A549 (cell line): ENCODE measurements at regions not wholly inside any gene's neighbourhood (a gene's known extent, or its start where the extent isn't known, plus 50 kb on each side); places are given as distances from the start of the nearest gene placed in this dataset.

Experiments
- BHLHE40 ChIP-seq: IDR thresholded peaks from 2 replicates; pipeline ENCODE4 v1.6.1; 2012; ENCODE audit warnings: low read depth, low read length, inconsistent platforms
- CBX8 ChIP-seq: fragments of 200-600 bp; sonication (generic); IDR thresholded peaks from 2 replicates; pipeline ENCODE4 v1.6.1; 2016
- FOSL2 ChIP-seq, 2 experiments: fragments of 450-650 bp in 1 of 2; fragments of >200 bp in 1 of 2; sonication (Bioruptor Twin) in 1 of 2; formaldehyde crosslinking; IDR thresholded peaks; 2 replicates each; pipeline versions ENCODE4 v1.5.0 to v1.6.1; 2016 to 2020; ENCODE audit warnings: mild to moderate bottlenecking in 1 of 2, moderate library complexity in 1 of 2
- HDAC2 ChIP-seq: fragments of 200-600 bp; sonication (generic); IDR thresholded peaks from 2 replicates; pipeline ENCODE4 v1.6.1; 2016
- HOXA7 ChIP-seq: fragments of 250-450 bp; sonication (Bioruptor Pico); IDR thresholded peaks from 2 replicates; pipeline ENCODE4 v1.5.0; 2020; ENCODE audit warnings: mild to moderate bottlenecking, moderate library complexity
- JUNB ChIP-seq: fragments of >200 bp; sonication (Bioruptor Twin); formaldehyde crosslinking; IDR thresholded peaks from 2 replicates; pipeline ENCODE4 v1.6.1; 2016
- MAZ ChIP-seq: fragments of 150-350 bp; IDR thresholded peaks from 2 replicates; pipeline ENCODE4 v1.6.1; 2014; ENCODE audit warnings: antibody characterized with exemption, low read depth, low read length, borderline replicate concordance
- POLR2A ChIP-seq: IDR thresholded peaks from 2 replicates; pipeline ENCODE4 v1.6.1; 2012; ENCODE audit warnings: mild to moderate bottlenecking, low read length
- RAD21 ChIP-seq, 2 experiments: fragments of >200 bp in 1 of 2; sonication (Bioruptor Twin) in 1 of 2; formaldehyde crosslinking in 1 of 2; IDR thresholded peaks in 1 of 2; conservative IDR thresholded peaks in 1 of 2; 2 replicates in 1 of 2; 3 replicates in 1 of 2; pipeline ENCODE4 v1.6.1; 2012 to 2018; ENCODE audit warnings: inconsistent platforms in 1 of 2
- RARB ChIP-seq: fragments of 250-450 bp; sonication (Bioruptor Pico); IDR thresholded peaks from 2 replicates; pipeline ENCODE4 v1.8.0; 2021; ENCODE audit warnings: mild to moderate bottlenecking, moderate library complexity
- RCOR1 ChIP-seq: fragments of 150-350 bp; IDR thresholded peaks from 2 replicates; pipeline ENCODE4 v1.6.1; 2014; ENCODE audit warnings: antibody characterized with exemption, low read length, low read depth
- TF ChIP-seq, protein P1 (sequence below): fragments of >200 bp; sonication (Bioruptor Twin); formaldehyde crosslinking; IDR thresholded peaks from 3 replicates; pipeline ENCODE4 v1.5.1; 2016
- TF ChIP-seq, protein P2 (sequence below): fragments of 150-350 bp; IDR thresholded peaks from 2 replicates; pipeline ENCODE4 v1.6.1; 2014; ENCODE audit warnings: low read depth, mild to moderate bottlenecking, low read length
- TF ChIP-seq, protein P3 (sequence below): IDR thresholded peaks from 2 replicates; pipeline ENCODE4 v1.6.1; 2012; ENCODE audit warnings: low read depth, borderline replicate concordance

DNA sequence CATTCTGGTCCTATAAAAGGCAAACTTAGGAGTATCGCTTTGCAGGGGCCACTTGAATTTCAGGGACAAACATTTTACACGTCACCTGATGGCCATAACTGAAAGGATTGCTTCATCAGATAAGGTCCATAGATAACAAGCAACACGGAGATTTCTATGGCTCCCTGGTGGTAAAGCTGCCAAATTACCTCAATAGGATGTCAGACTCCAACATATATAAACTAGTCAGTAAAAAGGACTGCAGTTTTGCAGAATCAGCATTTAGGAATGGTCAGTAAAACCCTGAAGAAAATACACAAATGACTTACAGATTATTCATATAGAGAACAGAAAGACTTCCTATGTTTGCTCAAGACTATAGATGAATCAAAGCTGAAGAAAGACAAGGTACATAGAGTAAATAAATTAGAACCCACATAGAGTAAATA lies 66.1 kb upstream of the GRIP1 start:
- TF ChIP-seq, protein P1, sequence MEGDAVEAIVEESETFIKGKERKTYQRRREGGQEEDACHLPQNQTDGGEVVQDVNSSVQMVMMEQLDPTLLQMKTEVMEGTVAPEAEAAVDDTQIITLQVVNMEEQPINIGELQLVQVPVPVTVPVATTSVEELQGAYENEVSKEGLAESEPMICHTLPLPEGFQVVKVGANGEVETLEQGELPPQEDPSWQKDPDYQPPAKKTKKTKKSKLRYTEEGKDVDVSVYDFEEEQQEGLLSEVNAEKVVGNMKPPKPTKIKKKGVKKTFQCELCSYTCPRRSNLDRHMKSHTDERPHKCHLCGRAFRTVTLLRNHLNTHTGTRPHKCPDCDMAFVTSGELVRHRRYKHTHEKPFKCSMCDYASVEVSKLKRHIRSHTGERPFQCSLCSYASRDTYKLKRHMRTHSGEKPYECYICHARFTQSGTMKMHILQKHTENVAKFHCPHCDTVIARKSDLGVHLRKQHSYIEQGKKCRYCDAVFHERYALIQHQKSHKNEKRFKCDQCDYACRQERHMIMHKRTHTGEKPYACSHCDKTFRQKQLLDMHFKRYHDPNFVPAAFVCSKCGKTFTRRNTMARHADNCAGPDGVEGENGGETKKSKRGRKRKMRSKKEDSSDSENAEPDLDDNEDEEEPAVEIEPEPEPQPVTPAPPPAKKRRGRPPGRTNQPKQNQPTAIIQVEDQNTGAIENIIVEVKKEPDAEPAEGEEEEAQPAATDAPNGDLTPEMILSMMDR, result no peak
- TF ChIP-seq BHLHE40 (no peak), RAD21 (conservative IDR thresholded peaks at IDR 0.05 in 1 of 2, IDR thresholded peaks at IDR 0.05 in 1 of 2) (no peak), RCOR1 (no peak), POLR2A (no peak), HDAC2 (no peak), FOSL2 (IDR thresholded peaks at IDR 0.05) (no peak), FOSL2 (CRISPR knock-in tag; IDR thresholded peaks at IDR 0.05) (no peak), JUNB (no peak), CBX8 (no peak), RARB (CRISPR knock-in tag) (no peak), MAZ (no peak), HOXA7 (CRISPR knock-in tag) (no peak)
- TF ChIP-seq, protein P2, sequence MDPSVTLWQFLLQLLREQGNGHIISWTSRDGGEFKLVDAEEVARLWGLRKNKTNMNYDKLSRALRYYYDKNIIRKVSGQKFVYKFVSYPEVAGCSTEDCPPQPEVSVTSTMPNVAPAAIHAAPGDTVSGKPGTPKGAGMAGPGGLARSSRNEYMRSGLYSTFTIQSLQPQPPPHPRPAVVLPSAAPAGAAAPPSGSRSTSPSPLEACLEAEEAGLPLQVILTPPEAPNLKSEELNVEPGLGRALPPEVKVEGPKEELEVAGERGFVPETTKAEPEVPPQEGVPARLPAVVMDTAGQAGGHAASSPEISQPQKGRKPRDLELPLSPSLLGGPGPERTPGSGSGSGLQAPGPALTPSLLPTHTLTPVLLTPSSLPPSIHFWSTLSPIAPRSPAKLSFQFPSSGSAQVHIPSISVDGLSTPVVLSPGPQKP, result no peak
- TF ChIP-seq, protein P3, sequence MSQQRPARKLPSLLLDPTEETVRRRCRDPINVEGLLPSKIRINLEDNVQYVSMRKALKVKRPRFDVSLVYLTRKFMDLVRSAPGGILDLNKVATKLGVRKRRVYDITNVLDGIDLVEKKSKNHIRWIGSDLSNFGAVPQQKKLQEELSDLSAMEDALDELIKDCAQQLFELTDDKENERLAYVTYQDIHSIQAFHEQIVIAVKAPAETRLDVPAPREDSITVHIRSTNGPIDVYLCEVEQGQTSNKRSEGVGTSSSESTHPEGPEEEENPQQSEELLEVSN, result no peak
